GM18519 (cell line): ENCODE measurements at regions not wholly inside any gene's neighbourhood (a gene's known extent, or its start where the extent isn't known, plus 50 kb on each side); places are given as distances from the start of the nearest gene placed in this dataset.
"Not testable (repeated sequence)": the region's sequence is repeated elsewhere in the genome, so short reads cannot be mapped to it uniquely, and the experiment has no call there.

Experiments
- ATAC-seq: cut with Tn5 transposase; IDR thresholded peaks from one replicate; pipeline ENCODE4 v1.9.1; 2021; ENCODE audit warnings: mild to moderate bottlenecking, moderate library complexity; ENCODE audit not compliant: unreplicated experiment, low FRiP score

DNA sequence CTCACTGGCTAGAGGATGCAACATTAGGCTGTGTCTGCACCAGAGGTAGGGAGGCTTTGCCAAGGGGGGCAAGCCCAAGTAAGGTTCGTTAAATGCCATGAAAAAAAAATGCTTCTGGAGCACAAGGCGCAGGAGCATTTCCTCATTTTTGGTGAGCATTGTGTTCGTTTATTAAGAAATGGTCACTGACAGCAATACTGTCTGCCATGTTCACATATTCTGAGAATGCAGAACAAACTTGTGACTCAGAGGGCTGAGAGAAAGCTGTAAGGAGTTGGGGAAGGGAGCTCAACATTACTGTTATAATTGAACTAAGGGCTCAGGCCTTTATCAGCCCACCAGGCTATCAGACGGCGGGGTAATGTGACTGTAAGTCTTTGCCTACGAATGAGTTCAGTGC lies 465.4 kb upstream of the BTBD3 start:
- no peak for ATAC-seq

DNA sequence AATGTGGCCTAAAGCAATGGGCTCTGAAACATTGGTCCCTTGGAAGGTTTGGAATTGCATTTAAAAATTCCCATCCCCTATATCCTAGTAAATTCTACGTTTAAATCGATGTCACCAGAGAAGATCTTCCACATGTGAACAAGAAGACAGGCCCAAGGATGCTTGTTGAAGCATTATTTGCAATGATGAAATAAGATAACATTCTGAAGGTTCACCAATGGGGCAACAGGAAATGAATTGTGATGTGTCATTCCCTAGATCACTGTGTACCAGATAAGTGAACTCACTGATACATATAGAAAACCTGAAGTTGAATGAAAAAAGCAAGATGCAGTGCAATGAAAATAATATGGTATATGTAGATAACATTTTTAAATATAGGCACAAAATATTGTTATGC lies 464.3 kb upstream of the BTBD3 start:
- no peak for ATAC-seq

DNA sequence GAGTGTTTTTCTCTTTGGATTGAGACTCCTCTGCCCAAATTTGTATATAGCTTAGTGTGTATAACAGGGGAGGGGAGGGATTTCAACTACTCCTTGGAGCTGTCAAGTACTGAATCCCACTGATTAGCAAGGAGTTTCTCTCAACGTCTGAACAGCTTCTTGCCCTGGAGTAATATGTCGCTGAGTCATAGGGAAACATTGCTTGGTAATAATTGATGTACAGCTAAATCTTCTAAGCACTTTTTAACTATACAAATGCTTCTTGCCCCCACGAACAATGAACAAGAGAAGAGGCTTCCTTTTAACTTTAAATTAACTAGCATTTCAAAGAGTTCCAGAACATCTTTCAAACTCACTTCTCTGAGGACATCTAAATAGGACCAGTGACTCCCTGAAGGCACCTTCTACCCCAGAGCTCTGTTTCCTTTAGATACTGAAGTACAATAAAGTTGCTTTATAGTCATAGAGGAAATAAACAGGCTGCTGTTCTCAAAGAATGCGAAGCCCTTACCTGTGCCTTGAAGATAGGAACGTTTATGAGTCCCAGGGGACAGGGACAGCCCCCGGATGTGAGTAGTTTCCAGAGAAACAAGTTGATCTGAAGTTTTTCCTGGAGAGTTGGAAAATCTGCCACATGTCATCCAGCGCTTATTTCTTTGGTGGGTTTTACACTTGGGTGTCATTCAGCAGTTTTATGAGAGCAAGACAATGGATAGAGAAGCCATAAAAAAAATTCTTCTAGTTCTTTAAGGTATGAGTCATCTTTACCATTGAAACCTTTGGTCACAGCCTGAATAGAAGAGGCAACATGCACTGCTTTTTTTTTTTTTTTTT lies 462.5 kb upstream of the BTBD3 start:
- ATAC-seq, result no peak

DNA sequence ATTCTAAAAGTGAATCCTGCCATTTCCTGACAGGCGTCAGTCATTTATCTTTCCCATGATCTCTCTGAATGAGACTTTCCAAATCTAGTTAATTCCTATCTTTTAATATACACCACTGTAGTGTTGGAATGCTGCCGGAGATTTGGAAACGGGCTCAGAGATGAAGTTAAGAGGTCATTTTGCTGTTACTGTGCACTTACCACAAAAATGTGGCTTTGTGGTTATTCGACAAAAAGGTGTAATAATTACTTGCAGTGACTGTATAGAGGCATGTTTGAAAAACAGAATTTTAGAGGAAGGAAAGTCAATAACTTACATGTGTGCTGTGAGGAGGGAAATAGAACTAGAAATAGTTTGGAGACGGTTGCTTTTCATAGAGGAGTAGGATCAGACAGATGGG lies 460.2 kb upstream of the BTBD3 start:
- ATAC-seq, result no peak

DNA sequence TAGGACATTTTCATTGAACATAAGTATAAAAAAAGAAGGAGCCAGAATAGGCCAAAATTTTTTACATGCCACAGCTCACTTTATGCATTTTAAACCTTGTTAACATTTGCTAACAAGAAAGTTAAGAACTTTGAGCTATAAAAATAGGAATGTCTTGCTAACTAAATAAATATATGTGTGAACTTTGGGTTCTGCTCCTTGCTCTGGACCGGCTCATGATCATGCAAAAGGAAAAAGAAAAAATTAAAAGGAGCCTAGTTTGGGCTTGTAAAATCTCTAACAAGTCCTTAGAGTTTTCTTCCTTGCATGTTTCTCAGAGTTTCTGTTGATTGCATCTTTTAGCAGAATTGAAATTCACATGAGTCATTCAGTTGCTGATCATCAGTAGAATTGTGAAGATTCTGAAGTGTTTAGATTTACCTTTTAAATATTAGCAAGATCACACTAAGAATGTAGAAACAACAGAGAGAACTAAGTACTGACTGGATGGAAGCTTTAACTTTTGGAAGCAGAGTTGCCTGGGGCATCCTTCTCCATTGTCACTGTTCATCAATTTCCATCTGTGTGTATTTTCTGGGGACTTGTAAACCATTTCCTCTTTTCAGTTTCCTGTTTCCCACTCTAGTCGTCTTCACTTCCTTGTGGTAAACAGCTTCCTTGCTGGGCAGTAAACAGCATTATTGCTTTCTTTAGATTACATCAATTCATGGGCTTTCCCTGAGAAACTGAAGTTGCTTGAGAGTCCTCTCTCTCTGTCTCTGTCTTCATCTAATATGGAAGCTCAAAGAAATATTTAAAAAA lies 458.4 kb upstream of the BTBD3 start:
- no peak for ATAC-seq

DNA sequence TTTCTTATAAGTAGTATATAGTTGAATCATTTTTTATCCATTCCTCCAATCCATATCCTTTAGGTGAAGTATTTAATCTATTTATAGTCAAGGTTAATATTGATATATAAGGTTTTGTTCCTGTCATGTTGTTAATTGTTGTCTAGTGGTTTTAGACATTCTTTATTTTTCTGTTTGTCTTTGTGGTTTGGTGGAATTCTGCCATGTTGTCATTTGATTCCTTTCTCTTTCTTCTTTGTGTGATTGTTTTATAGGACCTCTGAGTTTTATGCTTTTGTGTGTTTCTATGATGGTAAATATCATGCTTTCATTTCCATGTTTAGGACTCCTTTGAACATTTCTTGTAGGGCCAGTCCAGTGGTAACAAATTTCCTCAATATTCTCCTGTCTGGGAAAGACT lies 450.3 kb upstream of the BTBD3 start:
- ATAC-seq, result no peak

DNA sequence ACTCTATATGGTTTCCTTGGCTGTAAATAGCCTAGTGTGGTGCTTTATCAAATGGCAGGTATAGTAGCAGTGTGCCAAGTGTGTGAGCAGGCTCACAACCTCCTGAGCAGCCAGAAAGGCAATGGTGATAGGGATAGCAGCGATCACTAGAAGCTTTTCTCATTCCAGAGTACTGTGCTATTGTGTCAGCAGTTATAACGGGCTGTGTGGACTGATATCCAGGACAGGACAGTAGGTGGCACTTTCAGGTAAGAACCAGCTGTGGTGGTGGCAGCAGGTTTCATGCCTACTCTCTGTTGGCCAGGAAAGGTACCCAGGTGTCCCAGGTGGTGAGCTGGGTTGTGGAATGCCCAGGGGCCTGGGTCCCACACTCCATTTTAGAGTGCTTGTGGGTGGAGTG lies 448.8 kb upstream of the BTBD3 start:
- ATAC-seq, result no peak

DNA sequence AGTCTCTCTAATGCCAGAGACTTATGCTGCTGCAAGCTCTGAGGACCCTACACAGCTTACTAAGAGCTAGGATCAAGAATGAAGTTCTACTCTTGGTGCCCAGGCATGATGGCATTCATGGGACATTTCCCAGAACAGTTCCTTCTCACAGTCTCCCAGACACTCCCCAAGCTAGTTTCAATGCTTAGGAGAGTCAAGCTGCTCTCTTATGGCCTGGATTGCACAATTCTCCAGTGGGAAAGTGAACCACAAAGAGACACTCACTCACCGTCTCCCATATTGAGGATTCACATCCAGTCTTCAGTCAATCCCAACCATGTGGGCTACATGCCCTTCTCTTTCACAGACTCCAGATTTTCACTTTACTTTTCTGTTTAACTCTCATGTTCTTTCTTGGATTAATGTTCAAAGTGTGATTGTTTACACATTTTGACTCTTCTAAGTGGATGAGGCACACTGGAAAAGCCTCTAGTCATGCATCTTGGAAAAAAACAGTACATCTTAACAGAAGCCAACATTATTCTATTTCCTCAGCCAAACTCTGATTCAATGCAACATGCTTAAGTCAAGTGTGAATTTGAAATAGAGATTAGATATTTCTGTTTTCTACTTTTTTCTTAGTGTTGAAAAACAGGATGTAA lies 447.8 kb upstream of the BTBD3 start:
- no peak for ATAC-seq

DNA sequence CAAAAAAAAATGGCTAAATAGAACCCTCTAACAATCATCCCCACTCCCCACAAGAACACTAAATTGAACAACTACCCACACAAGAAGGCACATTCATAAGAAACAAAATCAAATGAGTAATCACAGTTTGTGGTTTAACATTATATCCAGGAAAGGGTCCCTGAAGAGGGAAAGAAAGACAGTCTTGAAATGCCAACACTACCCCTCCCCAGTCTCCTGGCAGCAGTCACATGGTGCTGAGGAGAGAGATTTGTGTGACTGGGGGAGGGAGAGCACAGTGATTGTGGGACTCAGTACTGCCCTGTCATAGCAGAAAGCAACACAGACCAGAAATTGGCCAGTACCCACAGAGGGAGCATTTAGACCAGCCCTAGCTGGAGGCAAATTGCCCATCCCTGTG lies 443.7 kb upstream of the BTBD3 start:
- ATAC-seq, result no peak

DNA sequence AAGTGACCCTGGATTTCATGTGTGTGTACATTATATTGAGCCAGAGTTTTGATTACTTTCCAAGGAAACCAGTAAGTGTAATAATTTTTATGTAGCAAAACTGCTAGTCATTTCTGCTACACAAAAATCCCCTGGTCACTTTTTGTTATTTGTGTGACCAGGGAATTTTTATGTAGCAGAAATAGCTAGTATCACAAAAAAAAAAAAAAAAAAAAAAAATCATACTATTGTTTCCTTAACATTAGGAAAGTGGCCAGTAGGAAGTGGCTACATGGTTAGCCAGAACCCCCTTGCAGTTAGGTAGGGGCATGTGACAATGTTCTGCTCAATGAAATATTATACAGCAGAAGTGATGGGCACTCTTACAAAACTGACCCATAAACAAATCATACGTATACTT lies 434.0 kb upstream of the BTBD3 start:
- no peak for ATAC-seq

DNA sequence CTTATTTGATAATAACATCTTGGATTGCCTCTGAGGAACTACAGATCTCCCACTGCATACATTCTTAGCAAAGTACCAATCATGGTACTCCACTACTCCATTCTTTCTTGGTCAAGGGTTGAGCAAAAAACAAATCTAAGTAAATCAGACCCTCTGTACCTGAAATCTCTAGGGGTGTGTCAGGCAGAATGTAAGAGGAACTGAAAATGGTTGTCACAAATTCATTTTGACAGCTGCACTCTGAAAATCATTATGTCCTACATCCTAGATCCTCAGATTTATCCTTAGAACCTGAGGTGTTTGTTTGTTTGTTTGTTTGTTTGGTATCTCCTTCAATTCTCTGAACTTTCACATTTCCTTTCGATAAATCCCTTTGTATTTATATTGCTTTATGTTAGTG lies 433.2 kb upstream of the BTBD3 start:
- ATAC-seq, result no peak

DNA sequence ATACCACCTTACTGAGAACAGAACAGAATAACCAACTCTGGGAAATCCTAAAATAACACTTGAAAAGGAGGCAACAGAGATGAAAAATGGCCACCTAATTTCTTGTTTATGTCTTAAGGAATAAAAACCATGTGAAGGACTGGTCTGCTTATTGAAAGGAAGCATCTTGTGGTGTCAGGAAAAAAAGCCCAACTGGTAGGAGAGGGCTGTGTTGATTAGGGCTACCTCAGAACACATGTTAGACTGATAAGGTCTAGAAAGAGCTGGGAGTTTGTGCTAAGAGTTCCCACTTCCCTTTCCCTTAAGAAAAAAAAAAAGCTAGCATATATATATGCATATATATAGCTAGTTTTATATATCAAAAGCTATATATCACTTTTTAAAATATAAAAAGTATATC lies 425.3 kb upstream of the BTBD3 start:
- ATAC-seq, result no peak

DNA sequence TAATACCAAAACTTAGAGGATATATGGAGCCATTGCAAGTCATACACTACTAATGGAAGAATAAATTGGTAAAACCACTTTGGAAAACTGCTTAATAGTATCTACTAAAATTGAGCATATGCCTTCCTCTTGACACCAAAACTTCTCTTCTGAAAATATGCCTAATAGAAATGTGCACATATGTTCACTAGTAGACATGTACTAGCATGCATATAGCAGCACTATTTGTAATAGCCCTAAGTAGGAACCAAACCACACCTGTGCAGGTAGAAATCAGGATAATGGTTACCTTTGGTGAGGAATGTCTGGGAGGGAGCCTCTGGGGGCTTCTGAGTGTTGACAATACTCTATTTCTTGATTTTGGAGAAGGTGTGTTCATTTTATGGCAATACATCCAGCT lies 424.8 kb upstream of the BTBD3 start:
- no peak for ATAC-seq

DNA sequence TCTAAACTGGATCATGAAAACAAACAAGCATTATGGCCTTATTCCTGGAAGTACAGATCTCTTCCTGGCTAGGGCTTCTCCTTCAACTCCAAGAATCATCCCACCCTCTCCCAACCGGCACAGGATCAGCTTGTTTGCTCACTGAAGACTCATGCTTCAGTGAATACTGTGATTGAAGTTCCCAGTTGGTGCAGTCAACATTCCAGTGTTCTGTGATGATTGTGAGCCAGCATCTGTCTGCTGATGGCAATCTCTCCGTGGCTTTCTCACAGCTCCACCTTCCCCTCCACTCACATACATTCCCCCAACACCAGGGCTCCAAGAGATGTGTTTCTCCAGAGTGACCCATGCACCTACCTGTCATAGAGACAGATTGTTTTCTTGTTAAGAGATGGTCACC lies 421.3 kb upstream of the BTBD3 start:
- no peak for ATAC-seq

DNA sequence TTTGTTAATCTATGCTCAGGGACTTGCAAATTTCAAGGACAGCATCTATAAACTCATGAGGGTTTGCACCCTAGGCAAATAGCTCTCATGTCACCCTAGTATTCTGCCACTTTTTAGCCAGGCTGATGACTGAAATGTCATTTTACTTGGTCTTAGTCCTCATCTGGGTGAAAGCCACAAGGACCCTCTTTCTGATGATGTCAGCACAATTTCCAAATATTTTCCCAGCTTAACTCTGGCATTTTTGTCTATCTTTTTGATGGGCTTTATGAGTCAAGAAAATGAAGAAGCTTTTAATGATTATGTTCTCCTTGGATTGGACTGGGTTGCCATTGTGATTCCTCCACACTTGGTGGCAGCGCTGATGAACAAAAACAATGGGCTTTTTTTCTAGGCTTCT lies 420.1 kb upstream of the BTBD3 start:
- no peak for ATAC-seq

DNA sequence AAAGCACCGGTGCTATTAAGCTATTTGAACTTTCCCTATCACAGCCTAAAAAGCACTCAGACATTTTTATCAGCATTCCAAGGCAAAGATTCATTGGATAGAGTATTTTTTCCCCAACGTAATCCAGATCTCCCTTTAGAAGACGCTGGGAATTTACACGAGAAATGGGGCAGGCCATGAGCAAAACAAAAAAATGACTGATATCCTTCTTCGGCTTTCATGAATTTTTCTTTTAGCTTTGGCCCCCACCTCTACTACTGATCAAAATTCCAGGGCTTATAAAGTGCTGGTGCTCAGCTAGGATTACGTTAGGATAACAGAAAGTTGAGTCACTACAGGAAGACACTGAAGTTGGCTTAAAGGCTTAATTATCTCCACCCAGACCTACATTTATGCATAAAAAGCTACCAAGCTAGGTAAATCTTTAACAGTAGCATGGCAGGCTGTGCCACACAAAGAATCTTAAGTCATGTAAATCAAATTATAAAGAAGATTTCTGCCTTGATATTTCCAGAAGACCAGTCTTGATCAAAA lies 418.5 kb upstream of the BTBD3 start:
- no peak for ATAC-seq

DNA sequence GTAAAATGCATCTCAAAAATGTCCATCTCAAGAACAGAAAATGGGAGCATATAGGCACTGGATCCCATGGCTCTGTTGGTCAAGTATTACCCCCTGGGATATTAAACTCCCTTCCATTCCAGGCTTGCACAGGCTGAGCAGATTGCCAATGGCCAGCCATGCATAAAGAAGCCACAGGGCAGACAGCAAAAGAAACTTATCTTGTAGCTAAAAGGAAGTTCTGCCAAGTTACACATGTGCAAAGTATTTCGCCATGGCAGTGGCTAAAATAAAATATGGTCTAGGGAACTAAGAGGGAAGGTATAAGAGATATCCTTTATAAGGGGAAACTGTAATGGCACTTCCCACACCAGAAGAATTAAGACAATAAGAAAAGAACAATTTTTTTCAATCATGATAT lies 415.6 kb upstream of the BTBD3 start:
- ATAC-seq, result no peak

DNA sequence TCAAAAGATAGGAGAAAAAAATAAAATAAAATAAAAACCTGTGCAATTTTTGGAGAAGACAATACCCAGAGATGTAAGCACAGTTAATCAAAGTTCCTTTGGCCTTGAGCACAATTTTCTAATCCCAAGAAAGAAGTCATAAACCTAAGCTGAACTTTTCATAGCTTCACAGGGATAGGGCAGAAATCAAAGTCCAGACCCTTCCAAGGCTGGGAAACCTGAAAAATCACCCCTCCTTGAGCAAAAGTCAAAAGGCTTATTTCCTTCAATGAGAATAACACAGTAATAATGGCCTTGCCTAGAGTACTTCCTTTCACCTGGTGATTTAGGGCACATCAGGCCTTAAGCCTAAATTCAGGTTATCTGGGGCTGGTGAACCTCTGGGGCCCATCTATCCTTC lies 415.0 kb upstream of the BTBD3 start:
- ATAC-seq, result no peak

DNA sequence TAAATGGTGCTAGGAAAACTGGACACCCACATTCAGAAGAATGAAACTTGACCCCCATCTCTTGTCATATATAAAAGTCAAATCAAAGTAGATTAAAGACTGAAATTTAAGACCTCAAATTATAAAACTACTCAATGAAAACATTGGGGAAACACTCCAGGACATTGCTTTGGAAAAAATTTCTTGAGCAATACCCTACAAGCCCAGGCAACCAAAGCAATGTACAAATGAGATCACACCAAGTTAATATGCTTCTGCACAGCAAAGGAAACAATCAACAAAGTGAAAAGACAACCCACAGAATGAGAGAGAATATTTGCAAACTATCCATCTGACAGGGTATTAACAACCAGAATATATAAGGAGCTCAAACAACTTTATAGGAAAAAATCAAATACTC lies 407.9 kb upstream of the BTBD3 start:
- no peak for ATAC-seq

DNA sequence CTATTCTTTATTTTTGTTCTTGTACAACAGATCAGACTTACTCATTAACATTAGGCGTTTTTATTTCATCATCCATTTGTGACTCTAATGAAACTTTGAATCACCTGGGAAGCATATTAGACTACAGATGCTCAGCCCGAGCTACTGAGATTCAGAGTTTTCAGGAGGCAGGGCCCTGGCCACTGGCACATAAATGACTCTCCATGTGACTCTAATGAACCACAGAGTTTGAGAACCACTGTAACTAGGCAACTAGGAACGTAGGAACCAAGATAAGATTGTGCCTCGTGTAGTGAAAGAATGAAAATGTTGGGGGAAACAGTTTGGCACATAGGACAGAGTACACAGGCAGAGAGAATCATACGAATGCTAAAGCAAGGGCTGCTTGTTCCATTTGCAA lies 405.9 kb upstream of the BTBD3 start:
- ATAC-seq, result no peak

DNA sequence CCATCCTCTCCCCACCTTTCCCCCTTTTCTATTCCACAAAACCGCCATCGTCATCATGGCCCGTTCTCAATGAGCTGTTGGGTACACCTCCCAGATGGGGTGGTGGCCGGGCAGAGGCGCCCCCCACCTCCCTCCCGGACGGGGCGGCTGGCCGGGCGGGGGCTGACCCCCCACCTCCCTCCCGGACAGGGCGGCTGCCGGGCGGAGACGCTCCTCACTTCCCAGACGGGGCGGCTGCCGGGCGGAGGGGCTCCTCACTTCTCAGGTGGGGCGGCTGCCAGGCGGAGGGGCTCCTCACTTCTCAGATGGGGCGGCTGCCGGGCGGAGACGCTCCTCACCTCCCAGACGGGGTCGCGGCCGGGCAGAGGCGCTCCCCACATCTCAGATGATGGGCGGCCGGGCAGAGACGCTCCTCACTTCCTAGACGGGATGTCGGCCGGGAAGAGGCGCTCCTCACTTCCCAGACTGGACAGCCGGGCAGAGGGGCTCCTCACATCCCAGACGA lies 404.4 kb upstream of the BTBD3 start:
- ATAC-seq, result not testable (repeated sequence)
